OCI-LY1 (cell line): ENCODE measurements at regions not wholly inside any gene's neighbourhood (a gene's known extent, or its start where the extent isn't known, plus 50 kb on each side); places are given as distances from the start of the nearest gene placed in this dataset.

Experiments used
- EZH2 ChIP-seq: fragments of 200-600 bp; sonication (generic), shearing (Covaris generic); IDR thresholded peaks from 2 replicates; pipeline ENCODE4 v1.8.0; 2017; ENCODE audit warnings: borderline replicate concordance, mixed run types, mild to moderate bottlenecking, antibody characterized with exemption, low read length, moderate library complexity, mixed read lengths
- TF ChIP-seq, protein P1 (sequence below): fragments of 200-600 bp; sonication (generic), shearing (Covaris generic); IDR thresholded peaks from 2 replicates; pipeline ENCODE4 v1.5.1; 2017; ENCODE audit warnings: mild to moderate bottlenecking, antibody characterized with exemption, low read length, moderate library complexity, mixed read lengths

DNA sequence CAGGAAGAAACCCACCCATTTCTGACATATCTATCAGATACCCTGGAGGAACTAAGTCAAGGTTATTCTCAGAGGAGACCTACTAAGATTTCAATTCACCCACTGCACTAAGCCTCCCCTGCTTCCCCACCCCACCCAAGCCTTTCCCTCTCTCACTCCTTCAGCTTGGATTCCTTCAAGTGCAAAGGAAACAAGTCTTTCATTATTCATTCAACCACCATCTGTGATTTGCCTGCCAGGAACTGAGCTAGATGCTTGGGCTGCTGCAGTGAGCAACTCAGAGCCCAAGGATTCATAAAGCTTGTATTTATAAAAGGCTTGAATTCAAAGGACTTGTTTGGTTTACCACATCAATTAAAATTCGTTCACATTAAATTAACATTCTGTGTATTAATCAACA, 161.3 kb downstream of the GXYLT1 start:
- TF ChIP-seq, protein P1, sequence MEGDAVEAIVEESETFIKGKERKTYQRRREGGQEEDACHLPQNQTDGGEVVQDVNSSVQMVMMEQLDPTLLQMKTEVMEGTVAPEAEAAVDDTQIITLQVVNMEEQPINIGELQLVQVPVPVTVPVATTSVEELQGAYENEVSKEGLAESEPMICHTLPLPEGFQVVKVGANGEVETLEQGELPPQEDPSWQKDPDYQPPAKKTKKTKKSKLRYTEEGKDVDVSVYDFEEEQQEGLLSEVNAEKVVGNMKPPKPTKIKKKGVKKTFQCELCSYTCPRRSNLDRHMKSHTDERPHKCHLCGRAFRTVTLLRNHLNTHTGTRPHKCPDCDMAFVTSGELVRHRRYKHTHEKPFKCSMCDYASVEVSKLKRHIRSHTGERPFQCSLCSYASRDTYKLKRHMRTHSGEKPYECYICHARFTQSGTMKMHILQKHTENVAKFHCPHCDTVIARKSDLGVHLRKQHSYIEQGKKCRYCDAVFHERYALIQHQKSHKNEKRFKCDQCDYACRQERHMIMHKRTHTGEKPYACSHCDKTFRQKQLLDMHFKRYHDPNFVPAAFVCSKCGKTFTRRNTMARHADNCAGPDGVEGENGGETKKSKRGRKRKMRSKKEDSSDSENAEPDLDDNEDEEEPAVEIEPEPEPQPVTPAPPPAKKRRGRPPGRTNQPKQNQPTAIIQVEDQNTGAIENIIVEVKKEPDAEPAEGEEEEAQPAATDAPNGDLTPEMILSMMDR: no peak
- TF ChIP-seq EZH2: no peak
